ENCODE measurements at regions not wholly inside any gene's neighbourhood (a gene's known extent, or its start where the extent isn't known, plus 50 kb on each side); places are given as distances from the start of the nearest gene placed in this dataset.

DNA sequence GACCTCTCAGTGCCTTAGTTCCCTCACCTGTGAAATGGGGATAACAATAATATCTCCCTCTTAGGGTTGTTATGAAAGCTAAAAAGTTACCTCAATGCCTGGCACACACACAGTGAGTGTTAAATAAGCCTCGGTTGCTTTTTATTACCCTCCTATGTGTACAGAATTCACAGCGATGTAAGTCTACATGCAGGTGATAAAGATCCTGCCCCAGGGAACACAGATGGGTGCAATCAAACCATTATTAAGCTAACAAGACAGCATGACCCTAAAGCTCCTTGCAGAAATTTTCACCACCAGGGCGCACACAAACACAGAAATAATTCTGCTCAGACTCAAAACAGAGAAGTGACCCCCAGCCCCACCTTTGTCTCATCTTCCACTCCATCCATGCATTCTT is 261.9 kb downstream of the SNX10 start:
- DNase-seq (ENCODE audit: low read depth), result no peak

GRCh38 chr7:26554952-26555351 is 263.3 kb downstream of the SNX10 start:
- DNase-seq (ENCODE audit: low read depth), result no peak

GRCh38 chr7:26556061-26556881 is 264.6 kb downstream of the SNX10 start:
- no peak for DNase-seq (ENCODE audit: low read depth)

- no peak for DNase-seq (ENCODE audit: low read depth)
Observed at GRCh38 chr7:26560526-26561256, 269.0 kb downstream of the SNX10 start.

DNA sequence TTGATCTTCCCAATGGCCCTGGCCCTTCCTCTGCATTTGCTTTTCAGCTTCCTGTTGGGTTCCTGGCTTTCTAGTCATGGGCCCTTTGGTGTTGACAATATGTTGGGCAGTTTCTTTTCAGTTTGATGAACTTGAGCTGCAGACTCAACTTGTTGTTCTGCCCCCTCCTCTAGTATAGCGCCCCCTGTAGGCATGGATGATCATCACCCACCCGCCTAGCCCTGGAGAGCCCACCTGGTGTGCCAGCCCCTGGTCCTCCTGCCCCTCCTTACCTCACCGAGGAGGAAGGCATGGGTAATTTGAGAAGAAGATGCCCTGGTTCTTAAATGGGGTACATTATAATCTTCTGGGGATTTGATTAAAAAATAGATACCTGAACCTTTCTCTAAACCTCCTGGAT is 271.2 kb downstream of the SNX10 start:
- no peak for DNase-seq (ENCODE audit: low read depth)

DNA sequence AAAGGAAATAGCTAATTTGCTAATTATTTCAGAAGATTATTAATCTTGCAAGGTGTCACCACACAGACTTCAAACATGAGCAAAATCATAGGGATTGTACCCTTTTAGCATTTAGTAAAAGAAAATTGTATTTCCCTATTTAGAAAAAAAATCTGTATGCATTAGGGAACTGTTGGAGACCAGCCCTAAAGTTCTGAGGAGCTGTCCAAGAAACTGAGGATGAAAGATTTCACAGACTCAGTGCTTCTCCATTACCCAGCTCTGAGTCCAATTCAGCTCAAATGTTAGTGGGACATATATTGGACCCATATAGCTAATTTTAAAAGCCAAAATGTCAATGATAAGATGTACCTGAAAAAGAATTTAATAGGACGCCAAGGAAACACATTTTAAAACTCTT is 271.7 kb downstream of the SNX10 start:
- no peak for DNase-seq (ENCODE audit: low read depth)

- no peak for DNase-seq (ENCODE audit: low read depth)
Observed at GRCh38 chr7:26567266-26567665, 275.6 kb downstream of the SNX10 start.

GRCh38 chr7:26574476-26574875 is 282.8 kb downstream of the SNX10 start:
- no peak for DNase-seq (ENCODE audit: low read depth)

DNA sequence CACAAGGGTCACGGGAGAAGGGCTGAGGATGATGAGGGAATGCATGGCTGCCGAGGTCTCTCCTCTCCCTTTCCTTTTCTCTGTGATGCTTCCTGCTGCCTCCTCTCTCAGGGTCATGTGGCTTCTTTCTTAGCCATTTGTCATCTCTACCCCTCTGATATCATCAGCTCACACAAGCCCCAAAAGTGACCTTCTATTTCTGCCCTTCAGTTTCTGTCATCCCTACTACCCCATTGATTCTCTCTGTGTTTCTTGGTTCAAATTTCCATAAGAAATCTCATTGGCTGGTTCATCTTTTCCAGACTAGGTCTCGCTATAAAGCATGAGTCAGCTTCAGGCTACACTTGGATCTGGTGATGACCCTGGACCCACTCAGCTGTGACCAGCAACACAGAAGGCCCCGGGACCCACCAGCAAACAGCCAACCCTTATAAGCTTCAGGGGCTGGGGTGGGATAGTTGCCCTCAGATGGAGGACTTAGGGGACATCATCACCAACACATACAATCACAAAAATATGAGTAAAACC is 284.3 kb downstream of the SKAP2 start:
- no peak for DNase-seq (ENCODE audit: low read depth)

DNA sequence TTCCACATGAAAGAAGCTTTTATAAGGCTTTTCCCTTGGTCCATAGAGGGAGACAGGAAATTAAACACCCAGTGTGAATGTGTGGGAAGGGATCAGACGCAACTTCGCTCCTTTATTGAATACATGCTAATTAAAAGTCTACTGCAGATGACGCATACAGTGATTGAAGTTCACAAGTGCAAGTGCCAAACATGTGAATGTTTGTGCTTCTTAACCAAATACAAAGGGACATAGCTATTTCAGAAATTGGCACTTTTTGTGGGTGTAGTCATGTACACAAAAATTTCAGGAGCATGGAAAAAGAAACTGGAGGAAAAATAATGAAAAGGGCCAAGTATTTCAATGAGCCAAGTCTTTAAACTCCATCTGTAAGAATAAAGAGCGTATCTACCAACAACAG is 283.7 kb downstream of the SKAP2 start:
- no peak for DNase-seq (ENCODE audit: low read depth)

DNA sequence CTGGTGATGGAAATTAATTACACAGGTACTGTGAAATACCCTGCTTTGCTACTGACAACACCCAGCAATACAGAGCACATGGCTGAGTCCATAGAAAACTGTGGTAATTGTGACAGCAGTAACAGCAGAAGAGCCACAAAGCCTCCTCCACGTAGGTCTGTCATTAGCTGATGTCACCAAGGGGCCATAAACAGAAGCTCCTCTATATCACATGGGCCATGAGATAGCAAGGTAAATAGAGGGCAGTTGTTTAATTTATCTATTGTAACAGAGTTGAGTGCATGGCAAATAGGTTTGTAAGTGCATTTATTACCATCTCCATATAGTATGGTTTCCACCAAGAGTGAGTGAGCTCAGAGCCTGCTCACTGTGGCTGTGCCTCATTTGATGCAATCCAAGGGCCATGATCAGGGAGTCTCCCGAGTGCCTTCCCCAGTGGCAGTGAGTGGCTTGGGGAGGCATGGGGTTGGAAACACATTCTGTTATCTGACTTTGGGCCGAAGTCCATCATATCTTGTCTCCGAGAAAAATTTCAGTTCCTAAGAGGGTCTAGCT is 281.2 kb downstream of the SKAP2 start:
- no peak for DNase-seq (ENCODE audit: low read depth)

DNA sequence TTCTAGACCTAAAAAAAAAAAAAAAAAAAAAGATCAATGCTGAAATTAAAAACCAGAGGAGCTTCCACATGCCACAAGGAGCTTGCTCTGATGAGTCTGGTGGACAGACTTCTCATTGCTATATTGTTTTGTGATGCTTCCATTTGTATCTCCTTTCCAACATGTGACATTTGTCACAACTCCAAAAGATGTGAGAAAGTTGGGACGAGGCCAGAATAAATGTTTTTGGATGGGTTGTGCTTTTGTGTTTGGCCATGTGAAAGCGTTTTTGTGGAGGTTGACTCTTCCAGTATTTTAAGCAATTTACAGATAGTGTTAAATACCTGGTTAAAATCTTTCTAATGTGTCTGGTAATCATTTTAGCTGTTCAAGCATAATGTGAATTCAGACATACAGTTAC is 280.1 kb downstream of the SKAP2 start:
- no peak for DNase-seq (ENCODE audit: low read depth)

GRCh38 chr7:26584987-26585665 is 279.3 kb downstream of the SKAP2 start:
- no peak for DNase-seq (ENCODE audit: low read depth)

DNA sequence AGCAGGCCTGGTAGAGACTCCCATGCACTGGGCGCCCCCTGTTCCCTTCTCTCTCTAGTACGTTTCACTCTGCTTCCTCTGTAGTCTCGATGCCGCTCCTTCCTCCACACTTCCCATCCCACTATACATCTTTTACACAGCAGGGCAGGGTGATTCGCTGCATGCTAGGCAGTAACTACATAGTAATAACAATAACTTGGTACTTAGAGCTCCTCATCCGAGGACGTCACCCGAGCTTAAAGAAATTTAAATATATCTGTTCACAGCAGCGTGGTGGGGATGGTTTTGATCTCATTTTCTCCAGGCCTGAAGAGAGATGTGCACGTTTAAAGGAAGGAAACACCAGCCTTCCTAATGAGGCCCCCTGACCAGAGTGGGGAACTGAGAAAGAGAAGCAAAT is 276.9 kb downstream of the SKAP2 start:
- no peak for DNase-seq (ENCODE audit: low read depth)

DNA sequence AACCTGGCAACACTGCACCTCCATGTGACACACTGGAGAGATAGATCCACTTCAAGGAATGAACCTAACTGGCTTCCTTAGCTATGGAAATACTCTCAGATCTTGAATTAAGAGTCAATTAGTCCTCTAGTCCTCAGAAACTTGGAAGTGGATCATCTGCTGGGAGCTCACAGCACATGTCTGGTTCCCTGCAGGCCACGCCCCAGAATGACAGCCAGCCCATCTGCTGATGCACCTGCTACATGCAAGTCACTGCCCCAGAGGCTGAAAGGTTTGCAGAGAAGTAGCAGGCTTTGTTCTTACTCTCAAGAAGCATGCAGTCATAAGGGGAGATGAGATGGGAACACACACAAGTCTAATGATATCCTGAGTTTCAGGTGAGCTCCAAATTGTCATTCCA is 275.9 kb downstream of the SKAP2 start:
- DNase-seq (ENCODE audit: low read depth), result no peak

GRCh38 chr7:26590709-26591108 is 273.7 kb downstream of the SKAP2 start:
- no peak for DNase-seq (ENCODE audit: low read depth)

- DNase-seq (ENCODE audit: low read depth), result no peak
Observed at GRCh38 chr7:26592011-26592410, 272.4 kb downstream of the SKAP2 start.

DNA sequence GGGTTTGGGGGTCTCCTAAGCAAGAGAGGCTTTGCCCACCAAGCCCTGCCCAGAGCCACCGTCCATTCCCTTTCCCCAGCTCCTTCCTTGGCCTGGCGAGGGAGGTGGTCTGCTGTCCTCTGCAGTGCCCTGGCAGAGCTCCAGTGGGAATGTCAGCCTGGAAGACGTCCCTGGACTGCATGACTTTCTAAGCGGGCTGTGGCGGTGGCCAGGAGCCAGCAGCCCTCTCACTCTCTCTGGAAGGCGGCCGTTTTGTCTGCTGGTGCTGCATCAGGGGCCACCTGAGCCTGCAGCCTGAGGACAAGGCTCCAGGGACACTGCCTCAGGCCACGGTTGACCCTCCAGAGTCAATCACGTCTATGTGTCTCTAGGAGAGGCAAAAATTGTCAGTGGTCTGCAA is 271.0 kb downstream of the SKAP2 start:
- DNase-seq (ENCODE audit: low read depth), result no peak

- DNase-seq (ENCODE audit: low read depth), result no peak
Observed at GRCh38 chr7:26593896-26594295, 270.5 kb downstream of the SKAP2 start.

DNA sequence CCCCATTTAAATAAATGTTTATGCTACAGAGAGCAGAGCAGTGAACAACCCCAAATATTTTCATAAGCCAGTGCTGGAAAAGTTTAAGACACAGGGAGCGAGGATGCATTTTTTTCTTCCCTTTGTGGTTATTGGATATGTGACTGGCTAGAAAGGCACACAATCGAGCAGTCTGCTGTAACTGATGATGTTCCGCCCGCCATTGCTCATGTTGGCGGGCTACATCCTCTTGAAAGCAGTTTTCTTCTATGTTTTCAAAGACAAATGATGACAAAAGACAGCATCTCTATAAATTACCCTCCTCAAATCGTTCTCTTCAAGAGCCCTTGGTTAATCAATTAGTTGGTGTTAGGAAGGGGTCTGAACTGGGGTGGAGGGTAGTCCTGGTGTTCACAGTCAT is 269.8 kb downstream of the SKAP2 start:
- DNase-seq (ENCODE audit: low read depth), result no peak

DNA sequence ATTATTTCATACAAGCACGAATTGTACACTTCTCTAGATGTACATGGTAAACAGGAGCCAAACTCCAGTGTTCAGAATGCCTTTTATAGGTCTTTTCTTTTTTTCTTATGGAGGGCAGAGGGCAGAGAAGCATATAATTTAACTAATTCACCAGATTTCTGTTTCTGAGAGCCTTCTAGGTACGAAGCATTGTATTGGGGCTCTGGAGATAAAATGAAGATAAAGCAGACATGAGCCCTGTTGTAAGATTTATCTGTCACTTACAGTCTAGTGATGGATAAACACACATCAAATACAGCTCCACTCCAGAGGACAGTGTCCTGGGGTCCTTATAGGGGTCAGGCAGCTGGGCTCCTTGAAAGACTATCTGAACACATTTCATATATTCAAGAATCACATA is 265.5 kb downstream of the SKAP2 start:
- DNase-seq (ENCODE audit: low read depth), result no peak

DNA sequence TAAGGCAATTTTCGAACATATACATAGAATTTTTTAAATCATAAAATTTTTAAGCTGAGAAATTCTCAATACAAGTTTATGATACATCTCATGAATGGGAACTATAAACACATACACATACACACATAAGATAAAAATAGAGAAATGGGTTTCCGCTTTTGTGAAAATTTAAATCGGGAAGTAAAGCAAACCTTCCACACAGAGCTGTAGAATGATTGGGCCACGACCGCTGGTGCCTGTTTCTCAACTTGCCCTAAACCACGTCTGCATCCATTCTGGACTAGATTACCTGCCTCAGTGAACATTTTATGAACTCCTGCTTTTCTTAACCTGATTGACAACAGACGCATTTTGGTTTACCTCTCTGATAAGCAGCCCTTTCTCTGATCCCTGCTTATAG is 264.4 kb downstream of the SKAP2 start:
- DNase-seq (ENCODE audit: low read depth), result no peak

- no peak for DNase-seq (ENCODE audit: low read depth)
Observed at GRCh38 chr7:26600411-26600810, 264.0 kb downstream of the SKAP2 start.
